Activated gamma-delta T cell treated with Interleukin-2 at 50 U/mL for 16 hours (primary cell): ENCODE measurements at regions not wholly inside any gene's neighbourhood (a gene's known extent, or its start where the extent isn't known, plus 50 kb on each side); places are given as distances from the start of the nearest gene placed in this dataset.
"Not testable (repeated sequence)": the region's sequence is repeated elsewhere in the genome, so short reads cannot be mapped to it uniquely, and the experiment has no call there.

ENCODE experiments used
- DNase-seq: peaks from one replicate; pipeline ENCODE4 v3.0.0-alpha.2; 2020

DNA sequence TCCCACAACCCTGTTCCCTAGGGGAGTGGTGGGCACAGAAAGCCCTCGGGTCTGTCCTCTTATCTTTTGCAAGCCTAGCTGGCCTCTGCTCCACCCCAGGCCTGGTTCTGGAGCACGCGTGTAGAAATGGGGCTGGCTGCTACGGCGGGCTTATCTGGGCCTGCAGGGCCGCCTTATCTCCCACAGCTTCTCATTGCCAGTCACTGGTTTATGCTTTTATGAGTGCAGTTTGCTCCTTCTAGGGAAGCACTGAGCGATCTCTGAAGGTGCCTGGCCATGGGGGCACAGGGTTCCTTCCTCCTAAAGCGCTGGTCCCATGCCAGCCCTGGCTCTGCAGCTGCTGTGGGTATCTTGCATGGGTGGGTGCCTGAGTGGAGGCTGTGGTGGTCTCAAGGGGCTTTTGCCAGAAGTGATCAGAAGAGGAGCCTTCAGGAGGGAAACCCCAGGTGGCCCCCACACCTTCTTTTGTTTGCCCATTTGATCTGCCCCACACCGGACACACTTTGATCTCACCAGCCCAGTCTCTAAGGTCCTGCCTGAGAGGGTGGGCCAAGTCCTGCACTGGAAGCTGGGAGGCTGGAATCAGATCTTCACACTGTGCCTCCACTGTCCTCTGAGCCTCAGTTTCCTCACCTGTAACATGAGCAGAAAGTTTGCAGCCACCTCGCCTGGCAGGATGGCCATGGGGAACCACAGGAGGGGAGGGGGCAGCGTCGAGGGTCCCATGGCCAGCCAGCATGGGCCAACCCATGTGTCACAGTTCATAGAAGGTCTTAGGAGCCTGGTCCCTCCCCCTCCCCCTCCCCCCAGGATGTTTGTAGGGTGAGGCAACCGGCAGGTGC is 86.6 kb upstream of the FGF3 start:
- no peak for DNase-seq

DNA sequence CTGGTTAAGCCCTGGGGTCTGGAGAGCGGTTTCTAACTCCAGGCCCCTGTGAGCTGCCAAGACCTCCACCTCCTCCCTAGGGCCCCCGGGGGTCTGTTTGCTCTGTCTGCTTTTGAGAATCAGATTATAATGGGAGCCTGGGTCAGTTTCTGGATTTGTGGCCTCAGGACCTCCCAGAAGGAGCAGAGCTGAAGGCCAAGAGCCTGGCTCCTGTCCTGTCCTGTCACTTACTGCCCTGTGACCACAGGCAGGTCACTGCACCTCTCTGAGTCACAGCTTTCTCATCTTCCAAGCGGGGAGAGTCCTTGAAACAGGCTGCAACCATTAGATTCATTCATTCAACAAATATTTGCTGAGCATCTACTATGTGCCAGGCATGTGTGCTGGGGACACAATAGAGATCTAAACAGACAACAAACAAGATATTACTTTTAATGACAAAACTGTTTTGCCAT is 87.3 kb upstream of the FGF3 start:
- no peak for DNase-seq

DNA sequence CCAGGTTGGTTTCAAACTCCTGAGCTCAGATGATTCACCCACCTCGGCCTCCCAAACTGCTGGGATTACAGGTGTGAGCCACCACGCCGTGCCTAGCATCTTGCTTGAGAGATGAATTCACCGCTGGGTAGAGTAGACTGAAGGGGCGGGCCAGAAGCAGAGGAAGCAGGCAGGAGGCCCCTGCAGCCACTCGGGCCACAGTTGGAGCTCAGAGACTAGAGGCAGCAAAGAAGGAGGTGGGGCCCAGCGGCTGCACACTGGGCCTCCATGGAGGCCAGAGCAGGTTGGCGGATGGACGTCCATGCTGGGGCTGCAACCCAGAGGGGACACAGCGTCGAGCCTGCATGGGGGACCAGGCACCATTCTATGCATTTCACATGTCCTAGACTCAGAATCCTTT is 88.4 kb upstream of the FGF3 start:
- DNase-seq, result no peak

DNA sequence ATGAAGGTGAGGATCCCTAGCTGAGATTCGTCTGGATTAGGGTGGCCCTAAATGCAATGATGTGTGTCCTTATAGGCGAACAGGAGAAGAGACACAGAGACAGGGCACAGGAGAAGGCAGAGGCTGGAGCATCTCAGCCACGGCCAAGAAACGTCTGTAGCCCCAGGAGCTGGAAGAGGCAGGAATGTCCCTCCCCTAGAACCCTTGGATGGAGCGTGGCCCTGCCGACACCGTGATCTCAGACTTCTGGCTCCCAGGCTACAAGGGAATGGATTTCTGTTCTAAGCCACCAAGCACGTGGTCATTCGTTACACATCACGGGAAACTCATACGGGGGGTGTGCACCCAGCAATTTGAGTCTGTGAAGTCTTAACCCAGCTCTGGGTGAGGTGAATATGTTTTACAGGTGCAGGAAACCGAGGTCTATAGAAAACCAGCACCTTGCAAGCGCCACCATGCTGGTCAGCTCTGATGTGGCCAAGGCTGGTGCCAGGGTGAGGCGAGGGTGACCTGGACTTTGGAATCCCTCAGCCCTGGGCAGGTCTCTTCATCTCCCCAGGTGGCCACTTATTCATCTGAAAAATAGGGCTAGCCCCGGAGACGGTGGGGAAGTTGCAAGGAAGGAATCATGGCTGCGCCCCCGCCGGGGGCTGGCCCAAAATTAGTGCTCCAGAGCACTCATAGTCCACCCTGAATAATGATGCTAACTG is 89.5 kb upstream of the FGF3 start:
- DNase-seq, result no peak

DNA sequence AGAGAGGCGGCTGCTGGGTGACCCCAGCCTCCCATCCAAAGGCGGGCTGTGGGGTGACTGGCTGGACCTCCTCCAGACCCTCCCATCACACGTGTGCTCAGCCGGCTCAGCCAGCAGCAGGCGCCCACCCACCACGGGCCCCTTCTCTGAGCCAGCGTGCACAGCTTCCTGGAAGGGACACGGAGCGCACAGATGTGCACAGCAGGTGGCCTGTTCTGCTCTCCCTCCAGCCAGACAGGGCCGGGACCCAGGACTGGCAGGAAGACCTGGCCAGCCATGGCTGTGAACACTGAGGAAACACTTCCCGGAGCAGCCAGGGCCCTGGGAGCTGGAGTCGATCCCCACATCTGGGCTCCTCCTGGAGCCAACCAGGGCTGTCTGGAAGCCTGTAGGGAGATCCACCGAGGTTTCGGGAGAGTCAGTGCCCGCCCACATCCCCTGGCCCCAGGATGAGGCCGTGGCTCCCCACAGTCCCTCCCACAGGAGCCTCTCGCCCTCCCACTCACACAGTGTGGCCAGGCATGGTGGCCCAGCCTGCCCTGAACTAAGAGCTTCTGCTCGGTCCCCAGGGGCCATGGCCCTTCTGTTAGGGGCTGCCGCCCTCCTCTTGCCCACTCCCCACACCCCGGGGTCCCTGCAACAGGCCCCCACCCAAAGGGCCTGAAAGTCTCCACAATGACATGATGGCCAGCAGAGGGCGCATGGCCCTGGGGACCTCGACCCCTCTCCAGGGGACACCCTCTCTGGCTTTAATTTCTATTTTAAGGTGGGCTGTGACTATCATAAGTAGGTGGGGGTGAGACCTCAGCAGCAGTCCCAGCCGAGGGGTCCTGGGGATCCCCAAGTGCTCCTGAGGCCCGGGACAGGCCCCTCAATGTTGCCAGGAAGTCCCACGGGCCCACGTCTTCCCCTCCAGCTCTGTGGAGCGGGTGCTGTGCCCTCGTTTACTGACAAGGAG is 90.6 kb upstream of the FGF3 start:
- DNase-seq, result no peak

DNA sequence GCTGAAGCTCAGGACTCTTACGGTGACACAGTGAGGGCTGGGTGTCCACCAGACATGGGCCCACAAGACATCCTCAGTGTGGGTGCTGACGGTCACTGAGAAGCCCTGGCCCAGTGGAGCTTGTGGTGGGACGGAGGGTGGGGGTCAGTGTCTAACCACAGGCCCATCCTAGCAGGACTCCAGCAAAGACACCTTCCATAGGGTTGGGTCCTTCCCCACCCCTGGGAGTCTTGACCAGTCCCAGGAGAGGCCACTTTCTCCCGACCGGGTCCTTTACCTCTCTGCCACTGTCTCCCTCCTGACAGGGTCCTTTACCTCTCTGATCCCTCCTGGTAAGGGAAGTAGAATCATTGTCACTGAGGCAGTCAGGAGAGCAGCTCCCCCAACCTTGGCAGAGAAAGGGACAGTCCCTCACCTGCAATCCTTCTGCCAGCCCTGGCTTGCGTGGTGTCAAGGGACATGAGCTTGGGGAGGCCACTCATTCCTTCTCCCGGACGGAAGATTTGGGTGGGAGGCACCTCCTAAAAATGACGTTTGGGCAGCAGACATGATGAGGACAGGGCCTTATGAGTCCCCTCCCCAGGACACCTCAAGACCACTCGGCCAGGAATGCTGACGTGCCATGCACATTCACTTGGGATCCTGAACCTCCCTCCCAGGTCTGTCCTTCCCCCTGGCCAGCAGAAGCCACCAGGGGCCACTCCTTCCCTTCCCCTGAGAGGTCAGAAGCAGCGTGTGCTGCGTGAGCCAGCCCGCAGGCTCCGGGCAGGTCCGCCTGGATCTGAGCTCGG is 91.5 kb upstream of the FGF3 start:
- DNase-seq, result no peak

DNA sequence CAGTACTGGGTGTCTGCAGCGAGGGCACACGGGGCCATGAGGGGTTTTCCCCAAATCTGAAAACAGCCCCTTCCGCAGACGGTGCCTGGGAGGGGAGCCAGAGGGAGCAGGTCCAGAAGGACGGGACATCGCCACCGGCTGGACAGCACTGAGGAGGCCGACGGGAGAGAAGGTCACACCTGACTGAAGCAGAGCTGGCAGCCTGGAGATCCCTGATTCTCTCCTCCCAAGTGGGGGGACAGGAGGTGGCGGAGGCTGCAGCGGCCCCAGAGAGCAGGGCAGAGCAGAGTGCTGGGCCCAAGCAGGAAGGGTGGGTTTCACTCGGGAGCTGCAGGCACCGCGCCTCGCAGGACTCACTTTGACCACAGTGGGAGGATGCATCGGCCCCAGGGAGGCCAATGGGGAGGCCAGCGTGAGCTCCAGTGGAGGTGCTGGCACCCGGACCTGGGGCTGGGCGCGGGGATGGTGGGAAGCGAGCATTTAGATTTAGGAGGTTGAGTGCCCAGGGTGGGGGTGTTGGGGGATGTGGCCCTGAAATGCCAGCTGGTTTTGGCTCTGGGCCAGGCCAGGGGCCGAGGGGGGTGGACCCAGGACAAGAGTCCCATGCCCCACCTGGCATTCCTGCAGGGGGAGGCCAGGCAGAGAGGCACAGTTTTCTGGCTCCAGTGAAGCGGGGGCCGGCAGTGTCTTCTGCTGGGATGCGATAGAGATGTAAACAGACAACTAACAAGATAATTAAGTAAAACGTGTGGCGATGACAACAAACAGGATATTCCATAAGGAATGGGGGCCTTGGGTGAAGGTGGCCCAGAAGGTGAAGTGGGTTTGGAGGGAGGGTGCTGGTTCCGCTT is 92.3 kb upstream of the FGF3 start:
- no peak for DNase-seq

DNA sequence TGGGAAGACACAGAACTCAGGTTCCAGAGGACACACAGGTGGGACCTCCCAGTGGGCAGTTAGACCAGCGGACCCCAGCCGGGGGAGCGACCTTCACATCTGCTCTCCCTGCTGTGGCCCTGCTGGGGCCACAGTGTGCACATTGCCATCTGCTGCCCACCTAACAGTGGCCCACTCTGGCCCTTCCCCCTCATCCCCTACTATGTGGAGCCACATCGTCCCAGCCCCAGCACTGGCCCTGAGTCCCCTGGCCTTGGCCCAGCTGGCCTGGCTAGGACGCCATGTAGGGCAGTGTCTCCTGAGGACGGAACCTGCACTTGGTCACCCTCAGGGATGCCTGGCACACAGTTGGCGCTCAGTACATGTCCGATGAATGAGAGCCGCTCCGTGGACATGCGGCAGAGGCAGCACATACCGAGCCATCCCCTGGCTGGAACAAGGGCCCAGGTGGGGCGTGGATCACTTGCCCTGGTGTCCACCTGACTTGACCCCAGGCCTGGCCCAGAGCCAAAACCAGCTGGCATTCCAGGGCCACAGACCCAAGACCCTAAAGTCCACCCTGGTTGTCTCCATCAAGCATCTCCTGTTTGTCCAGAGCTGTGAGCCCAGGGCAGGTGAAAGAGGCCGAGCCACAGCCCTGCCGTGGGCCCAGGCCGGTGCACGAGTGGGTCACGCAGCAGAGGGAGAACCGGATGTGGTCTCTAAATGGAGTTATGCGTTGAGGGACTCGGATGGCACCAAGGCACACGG is 93.1 kb upstream of the FGF3 start:
- no peak for DNase-seq

DNA sequence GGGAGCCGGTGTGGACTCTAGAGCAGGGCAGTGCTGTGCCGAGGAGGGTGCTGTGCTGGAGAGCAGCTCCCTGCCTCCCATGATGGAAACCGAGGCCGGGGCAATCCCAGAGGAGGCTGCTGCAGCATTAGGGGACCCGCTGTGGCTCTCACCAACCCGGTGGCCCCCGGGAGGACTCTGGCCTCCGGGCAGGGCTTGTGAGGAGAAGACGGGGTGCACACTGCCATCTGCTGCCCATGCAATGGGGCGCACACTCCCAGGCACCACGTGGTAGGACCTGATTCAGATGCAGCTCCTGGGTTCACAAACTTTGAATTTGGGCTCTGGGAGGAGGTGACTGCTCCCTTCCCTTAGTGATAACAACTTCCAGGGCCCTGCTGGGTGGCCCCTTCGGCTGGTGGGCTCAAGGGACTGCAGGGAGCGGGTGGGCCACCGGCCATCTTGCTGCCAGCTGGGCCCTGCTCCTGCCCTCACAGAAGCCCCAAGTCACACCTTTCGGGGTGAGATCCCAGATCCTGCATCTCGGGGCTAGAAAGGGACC is 93.8 kb upstream of the FGF3 start:
- DNase-seq, result no peak

DNA sequence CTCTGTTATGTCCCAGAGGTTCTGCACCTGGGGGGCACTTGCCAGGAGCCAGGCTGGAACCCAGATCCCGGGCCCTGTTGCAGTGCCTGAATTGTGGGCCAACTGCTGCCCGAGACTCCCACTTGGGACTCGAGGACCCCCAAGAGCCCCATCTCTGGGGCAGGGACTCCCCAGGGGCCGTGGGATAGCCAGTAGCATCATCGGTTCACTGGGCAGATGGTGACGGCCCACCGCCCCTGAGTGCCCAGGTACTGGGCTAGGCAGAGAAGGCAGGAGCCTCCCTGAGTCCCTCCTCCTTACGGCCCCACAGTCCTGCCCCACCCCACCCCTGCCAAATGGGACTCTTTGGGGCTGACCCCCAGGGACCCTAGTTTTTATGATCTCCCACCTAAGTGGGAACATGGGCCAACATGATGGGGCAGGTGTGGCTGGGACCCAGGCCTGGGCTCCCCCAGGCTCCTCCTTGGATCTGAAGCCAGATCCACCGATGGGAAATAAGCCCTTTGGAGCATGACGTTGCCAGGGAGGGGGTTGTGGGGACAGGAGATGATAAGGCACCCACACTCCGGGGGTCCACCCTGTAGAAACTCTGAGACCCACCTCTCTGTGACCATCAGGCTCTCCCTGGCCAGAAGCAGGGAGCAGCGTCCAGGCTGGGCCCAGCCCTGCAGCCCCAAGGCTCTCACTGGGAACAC is 94.5 kb upstream of the FGF3 start:
- DNase-seq, result no peak

DNA sequence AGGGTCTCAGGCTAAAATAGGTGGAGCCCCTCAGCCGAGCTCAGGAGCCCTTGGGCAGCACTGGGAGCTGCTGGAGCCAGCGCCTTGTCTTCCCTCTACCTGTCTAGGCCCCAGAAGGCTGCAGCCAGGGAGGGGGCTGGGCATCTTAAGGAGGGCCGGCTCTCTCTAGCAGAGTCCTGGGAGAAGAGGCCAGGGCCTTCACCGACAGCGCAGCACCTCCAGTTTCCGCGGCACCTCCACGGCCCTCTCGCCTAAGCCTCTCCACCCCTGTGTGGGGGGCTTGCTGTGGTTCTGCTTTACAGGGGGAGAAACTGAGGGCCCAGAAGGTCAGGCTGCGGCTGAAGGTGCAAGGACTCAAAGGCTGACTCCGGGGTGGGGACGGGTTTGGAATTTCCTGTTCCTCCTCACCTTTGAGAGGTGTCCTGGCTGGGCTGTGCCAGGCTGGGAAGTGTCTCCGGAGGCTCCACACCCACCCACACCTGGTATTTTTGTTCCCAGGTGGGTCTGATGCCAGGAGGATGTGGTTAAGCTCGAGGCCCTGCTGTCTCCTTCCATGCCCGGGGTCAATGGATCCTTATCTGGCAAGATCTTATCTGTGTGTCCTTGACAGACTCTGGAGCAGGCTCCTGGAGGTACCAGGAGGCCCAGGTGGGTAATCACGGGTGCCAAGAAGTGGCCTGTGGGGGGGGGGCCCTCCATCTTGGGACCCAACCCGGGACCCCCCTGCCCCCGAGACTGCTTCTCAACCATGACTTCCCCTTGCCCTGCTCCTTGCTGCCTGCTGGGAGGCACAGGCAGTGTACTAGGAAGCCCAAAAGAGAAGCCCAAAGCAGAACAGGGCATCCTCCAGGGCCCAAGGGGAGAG is 95.3 kb upstream of the FGF3 start:
- no peak for DNase-seq

DNA sequence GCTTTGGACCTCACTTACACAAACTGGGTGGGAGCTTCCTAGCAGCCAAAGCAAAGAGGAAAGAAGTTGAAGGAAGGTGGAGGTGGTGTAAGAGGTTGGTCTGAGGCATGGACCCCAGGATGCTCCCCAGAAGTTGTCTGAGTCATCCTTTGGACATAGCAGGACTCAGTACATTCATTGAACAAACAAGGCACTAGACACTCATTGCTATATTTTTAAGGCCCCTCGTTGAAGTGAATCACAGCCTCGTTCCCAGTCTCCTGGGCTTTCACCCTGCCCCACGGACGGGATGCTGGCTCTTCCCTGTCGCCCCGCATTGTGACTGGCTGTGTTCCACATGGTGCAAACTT is 95.9 kb upstream of the FGF3 start:
- no peak for DNase-seq

DNA sequence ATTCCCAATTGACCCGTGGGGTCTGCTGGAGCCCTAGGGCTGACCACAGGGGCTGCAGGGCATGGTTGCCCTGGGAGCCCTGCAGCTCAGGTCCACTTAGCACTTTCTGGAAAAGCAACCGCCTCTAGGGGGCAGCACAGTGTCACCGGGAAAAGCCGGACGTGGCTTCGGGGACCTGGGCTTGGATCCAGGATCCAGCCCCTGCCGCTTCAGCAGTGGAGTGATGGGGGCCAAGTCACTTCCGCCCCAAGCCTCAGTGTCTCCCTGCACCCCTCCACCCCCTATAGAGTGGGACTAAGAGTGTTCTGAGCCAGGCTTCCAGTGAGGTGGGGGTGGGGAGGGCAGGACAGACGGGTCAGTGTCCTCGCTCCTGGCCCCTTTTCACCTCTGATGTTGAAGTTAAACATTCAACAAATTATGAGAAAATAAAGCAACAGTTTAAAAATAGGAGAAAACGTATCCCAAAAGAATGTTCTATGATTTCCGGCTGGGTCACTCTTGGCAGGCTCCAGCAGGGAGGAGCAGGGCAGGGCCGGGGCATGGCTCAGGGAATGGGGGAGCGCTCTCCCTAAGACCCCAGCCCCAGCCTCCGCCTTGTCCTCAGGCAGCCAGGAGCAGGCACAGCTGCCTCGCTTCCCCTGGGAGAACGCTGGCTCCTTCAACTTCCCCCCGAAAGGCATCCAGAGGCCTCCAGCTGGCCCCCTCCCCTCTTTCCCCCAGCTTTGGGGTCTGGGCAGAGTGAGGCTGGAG is 96.5 kb upstream of the FGF3 start:
- DNase-seq, result no peak

DNA sequence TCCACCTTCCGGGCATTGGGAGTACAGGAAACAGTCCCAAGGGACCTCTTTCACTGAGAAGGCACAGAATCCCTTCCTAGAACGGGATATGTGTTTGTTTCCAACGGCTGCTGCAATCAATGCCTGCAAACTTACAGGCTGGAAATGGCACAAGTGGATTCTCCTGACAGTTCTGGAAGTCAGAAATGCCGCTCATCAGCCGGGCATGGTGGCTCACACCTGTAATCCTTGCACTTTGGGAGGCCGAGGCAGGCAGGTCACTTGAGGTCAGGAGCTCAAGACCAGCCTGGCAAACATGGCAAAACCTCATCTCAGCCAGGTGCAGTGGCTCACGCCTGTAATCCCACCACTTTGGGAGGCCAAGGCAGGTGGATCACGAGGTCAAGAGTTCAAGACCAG is 97.0 kb upstream of the FGF3 start:
- DNase-seq, result not testable (repeated sequence)

DNA sequence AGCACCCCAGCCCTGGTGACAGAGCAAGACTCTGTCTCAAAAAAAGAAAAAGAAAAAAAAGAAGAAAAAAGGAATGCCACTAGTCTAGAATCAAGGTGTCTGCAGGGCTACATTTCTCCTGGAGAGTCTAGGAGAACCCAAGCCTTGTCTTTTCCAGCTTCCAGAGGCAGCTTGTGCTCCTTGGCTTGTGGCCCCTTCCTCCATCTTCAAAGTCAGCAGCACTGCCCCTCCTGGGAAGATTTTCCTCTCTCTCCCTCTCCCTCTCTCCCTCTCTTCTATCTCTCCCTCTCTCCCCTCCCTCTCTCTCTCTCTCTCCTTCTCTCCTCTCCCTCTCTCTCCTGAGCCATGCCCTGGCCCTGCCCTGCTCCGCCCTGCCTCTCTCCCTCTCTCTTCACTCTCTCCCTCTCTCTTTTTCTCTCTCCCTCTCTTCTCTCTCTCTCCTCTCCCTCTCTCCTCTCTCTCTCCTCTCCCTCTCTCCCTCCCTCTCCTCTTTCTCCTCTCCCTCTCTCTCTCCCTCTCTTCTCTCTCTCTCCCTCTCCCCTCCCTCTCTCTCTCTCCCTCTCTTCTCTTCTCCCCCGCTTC is 97.7 kb upstream of the FGF3 start:
- no peak for DNase-seq

DNA sequence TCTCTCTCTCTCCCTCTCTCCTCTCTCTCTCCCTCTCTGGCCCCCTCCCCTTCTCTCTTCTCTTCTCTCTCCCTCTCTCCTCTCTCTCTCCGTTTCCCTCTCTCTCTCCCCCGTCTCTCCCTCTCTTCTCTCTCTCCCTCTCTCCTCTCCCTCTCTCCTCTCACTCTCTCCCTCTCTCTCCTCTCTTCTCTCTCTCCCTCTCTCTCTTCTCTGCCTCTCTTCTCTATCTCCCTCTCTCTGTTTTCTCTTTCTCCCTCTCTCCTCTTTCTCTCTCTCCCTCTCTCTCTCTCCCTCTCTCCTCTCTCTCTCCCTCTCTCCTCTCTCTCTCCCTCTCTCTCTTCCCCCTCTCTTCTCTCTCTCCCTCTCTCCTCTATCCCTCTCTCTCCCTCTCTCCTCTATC is 98.3 kb upstream of the FGF3 start:
- DNase-seq, result no peak

DNA sequence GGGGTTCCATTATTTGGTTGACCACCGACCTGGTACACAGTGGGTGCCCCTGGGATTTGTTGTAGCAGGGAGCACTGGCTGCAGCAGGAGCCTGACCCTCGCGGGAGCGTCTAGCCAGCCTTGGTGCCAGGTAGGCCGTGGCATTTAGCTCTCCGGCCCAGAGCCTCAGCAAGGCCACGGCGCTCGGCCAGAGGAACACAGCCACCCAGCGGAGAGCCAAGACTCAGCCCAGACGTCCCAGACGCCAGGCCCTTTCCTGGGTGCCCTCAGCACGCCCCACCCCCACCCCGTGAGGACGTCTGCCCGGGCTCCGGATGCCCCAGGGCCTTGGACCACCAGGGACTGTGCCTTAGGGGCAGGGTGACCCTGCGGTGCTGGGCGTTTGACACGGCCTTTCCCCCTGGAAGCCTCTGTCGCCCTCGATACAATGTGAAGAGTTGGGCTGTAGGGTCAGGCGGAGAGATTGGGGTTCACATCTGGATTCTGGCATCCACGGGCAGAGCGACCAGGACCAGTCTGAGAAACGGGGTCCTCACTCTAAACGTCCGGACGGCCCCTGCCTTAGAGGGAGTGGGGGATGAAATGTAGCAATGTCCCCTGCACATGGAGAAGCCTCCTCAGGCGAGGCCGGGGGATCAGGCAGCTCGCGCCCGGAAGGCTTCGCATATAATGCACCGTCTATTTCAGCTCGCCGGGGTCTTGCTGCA is 99.2 kb upstream of the FGF3 start:
- DNase-seq, result no peak
